CD1c-positive myeloid dendritic cell (primary cell): ENCODE measurements at regions not wholly inside any gene's neighbourhood (a gene's known extent, or its start where the extent isn't known, plus 50 kb on each side); places are given as distances from the start of the nearest gene placed in this dataset.

ENCODE experiments used
- DNase-seq: peaks from one replicate; pipeline ENCODE4 v3.0.0-alpha.2; 2016; ENCODE audit errors: extremely low spot score

- DNase-seq = no peak
These were observed 68.6 kb upstream of the TBCA start for GRCh38 chr5:77844623-77845323.

- DNase-seq = no peak
These were observed 68.2 kb upstream of the TBCA start for GRCh38 chr5:77844373-77844622.

- DNase-seq = no peak
These were observed 67.6 kb upstream of the TBCA start for GRCh38 chr5:77843570-77844372.

- no peak for DNase-seq
These were observed 66.1 kb upstream of the TBCA start for GRCh38 chr5:77842243-77842642.

- no peak for DNase-seq
These were observed 65.5 kb upstream of the TBCA start for GRCh38 chr5:77841616-77842015.

GRCh38 chr5:77840930-77841329 is 64.8 kb upstream of the TBCA start:
- DNase-seq = no peak

- DNase-seq = no peak
These were observed 63.6 kb upstream of the TBCA start for GRCh38 chr5:77839691-77840090.

- DNase-seq = no peak
These were observed 56.8 kb upstream of the TBCA start for GRCh38 chr5:77832938-77833337.

- DNase-seq = no peak
These were observed 56.1 kb upstream of the TBCA start for GRCh38 chr5:77832166-77832770.

GRCh38 chr5:77828445-77828844 is 52.3 kb upstream of the TBCA start:
- no peak for DNase-seq
